HEK293T (cell line): ENCODE measurements at regions not wholly inside any gene's neighbourhood (a gene's known extent, or its start where the extent isn't known, plus 50 kb on each side); places are given as distances from the start of the nearest gene placed in this dataset.

Source experiments
- CTCF ChIA-PET: fragments of 350-600 bp; formaldehyde crosslinking; extraction: SDS; loops from one replicate; lab custom pipeline; 2021; ENCODE audit warnings: antibody characterized with exemption, inconsistent platforms; lab: Yijun Ruan, JAX
- POLR2A ChIA-PET: fragments of 350-600 bp; formaldehyde crosslinking; extraction: SDS; loops from one replicate; lab custom pipeline; 2020; ENCODE audit warnings: antibody characterized with exemption, inconsistent platforms; lab: Yijun Ruan, JAX
- DNase-seq: peaks from one replicate; pipeline ENCODE4 v3.0.0; 2012; ENCODE audit warnings: mixed read lengths; ENCODE audit errors: extremely low spot score
- ARNT ChIP-seq: fragments of 450-650 bp; IDR thresholded peaks from 2 replicates; pipeline ENCODE4 v1.6.1; 2017; ENCODE audit warnings: mild to moderate bottlenecking
- BHLHE40 ChIP-seq: fragments of 450-650 bp; IDR thresholded peaks from 2 replicates; pipeline ENCODE4 v1.6.1; 2016; ENCODE audit warnings: mild to moderate bottlenecking, moderate library complexity, borderline replicate concordance
- CTBP1 ChIP-seq: fragments of 450-650 bp; IDR thresholded peaks from 2 replicates; pipeline ENCODE4 v1.6.1; 2016; ENCODE audit warnings: borderline replicate concordance
- ELF4 ChIP-seq: fragments of 450-650 bp; IDR thresholded peaks from 2 replicates; pipeline ENCODE4 v1.6.1; 2017; ENCODE audit warnings: antibody characterized with exemption
- FOXA1 ChIP-seq: fragments of 450-650 bp; IDR thresholded peaks from 2 replicates; pipeline ENCODE4 v1.6.1; 2016; ENCODE audit warnings: mild to moderate bottlenecking
- FOXK2 ChIP-seq: fragments of 450-650 bp; IDR thresholded peaks from 2 replicates; pipeline ENCODE4 v1.6.1; 2016; ENCODE audit warnings: mild to moderate bottlenecking
- FOXM1 ChIP-seq: fragments of 450-650 bp; IDR thresholded peaks from 2 replicates; pipeline ENCODE4 v1.6.1; 2017; ENCODE audit warnings: mild to moderate bottlenecking, borderline replicate concordance
- HDGF ChIP-seq: fragments of 450-650 bp; IDR thresholded peaks from 2 replicates; pipeline ENCODE4 v1.6.1; 2017; ENCODE audit warnings: antibody characterized with exemption, borderline replicate concordance
- L3MBTL2 ChIP-seq: fragments of 450-650 bp; conservative IDR thresholded peaks from 2 replicates; pipeline ENCODE4 v1.6.1; 2016; ENCODE audit warnings: mild to moderate bottlenecking
- LEF1 ChIP-seq: fragments of 450-650 bp; IDR thresholded peaks from 2 replicates; pipeline ENCODE4 v1.6.1; 2017; ENCODE audit warnings: mild to moderate bottlenecking, borderline replicate concordance
- NFRKB ChIP-seq: fragments of 450-650 bp; IDR thresholded peaks from 2 replicates; pipeline ENCODE4 v1.6.1; 2016; ENCODE audit warnings: mild to moderate bottlenecking, moderate library complexity
- SP1 ChIP-seq: fragments of 450-650 bp; IDR thresholded peaks from 2 replicates; pipeline ENCODE4 v1.6.1; 2017
- SUZ12 ChIP-seq: fragments of 450-650 bp; IDR thresholded peaks from 2 replicates; pipeline ENCODE4 v1.6.1; 2016; ENCODE audit warnings: mild to moderate bottlenecking
- TARDBP ChIP-seq: fragments of 450-650 bp; IDR thresholded peaks from 2 replicates; pipeline ENCODE4 v1.6.1; 2016
- ZNF384 ChIP-seq: fragments of 450-650 bp; IDR thresholded peaks from 2 replicates; pipeline ENCODE4 v1.6.1; 2016
- TF ChIP-seq, protein P1 (sequence below): fragments of 450-650 bp; IDR thresholded peaks from 2 replicates; pipeline ENCODE4 v1.6.1; 2016

DNA sequence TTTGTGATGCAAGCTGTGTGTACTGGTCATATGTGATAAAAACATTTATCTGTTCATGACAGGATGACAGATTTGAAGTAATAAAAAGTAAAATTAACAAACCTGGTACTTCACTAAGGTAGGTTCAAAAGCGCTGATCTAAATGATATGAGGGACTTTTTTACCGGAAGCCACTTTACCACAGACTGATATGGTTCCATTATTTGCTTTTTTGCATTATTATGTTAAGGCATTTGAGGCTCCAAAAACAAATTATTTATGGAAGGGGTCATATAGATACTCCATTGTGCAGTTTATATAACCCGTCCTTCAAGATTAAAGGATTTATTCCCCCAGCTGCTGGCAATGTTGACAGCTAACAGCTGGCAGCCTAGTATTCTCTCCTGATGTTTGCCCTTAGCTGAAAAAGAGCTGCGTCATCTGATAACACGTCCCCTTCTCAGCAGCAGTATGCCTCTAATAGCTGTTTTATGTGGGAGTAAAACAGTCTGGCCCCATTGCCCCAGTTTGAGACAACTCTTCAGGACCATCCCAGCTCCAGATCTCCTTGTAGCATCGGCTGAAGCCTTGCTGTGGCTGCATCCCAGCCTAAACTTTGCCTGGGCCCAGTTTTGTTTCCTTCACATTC is 84.8 kb upstream of the XIRP2 start:
- ChIA-PET CTCF (no interaction called here), POLR2A (no interaction called here)
- no peak for DNase-seq
- TF ChIP-seq, protein P1, sequence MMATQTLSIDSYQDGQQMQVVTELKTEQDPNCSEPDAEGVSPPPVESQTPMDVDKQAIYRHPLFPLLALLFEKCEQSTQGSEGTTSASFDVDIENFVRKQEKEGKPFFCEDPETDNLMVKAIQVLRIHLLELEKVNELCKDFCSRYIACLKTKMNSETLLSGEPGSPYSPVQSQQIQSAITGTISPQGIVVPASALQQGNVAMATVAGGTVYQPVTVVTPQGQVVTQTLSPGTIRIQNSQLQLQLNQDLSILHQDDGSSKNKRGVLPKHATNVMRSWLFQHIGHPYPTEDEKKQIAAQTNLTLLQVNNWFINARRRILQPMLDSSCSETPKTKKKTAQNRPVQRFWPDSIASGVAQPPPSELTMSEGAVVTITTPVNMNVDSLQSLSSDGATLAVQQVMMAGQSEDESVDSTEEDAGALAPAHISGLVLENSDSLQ = no peak
- TF ChIP-seq FOXA1 (no peak), LEF1 (no peak), ARNT (no peak), SP1 (no peak)

DNA sequence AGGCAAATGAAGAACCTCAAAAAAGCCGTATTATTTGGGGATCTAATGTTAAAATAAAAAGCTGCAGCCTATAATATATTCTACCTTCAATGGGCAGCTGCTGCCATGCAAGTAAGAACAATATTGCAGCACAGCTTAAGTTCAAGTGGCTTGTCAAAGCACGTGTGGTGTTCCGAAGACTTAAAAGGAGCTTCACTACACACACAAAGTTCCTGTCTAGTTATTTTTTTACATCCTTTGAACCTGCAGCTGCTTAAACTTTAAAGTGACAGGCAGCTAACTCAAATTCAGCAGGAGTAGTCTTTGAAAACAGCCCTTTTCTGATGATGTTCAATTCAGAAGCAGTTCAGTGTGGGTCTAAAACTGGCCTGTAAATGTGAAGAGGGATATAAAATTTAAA is 85.8 kb upstream of the XIRP2 start:
- DNase-seq = no peak
- POLR2A ChIA-PET = no interaction called here
- CTCF ChIA-PET = no interaction called here
- TF ChIP-seq, protein P1 = no peak
- TF ChIP-seq SP1 (no peak), L3MBTL2 (no peak), NFRKB (no peak), CTBP1 (no peak), LEF1 (no peak), ELF4 (no peak), SUZ12 (no peak), FOXK2 (no peak), ZNF384 (no peak), ARNT (no peak), TARDBP (no peak), BHLHE40 (no peak), HDGF (no peak), FOXM1 (no peak), FOXA1 (no peak)

DNA sequence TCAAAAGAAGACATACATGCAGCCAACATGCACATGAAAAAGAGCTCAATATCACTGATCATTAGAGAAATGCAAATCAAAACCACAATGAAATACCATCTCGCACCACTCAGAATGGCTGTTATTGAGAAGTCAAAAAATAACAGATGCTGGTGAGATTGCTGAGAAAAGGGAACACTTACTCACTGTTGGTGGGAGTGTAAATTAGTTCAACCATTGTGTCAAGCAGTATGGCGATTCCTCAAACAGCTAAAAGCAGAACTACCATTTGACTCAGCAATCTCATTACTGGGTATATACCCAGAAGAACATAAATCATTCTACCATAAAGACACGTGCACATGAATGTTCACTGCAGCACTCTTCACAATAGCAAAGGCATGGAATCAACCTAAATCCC is 95.5 kb upstream of the XIRP2 start:
- ChIA-PET POLR2A (no interaction called here), CTCF (no interaction called here)

DNA sequence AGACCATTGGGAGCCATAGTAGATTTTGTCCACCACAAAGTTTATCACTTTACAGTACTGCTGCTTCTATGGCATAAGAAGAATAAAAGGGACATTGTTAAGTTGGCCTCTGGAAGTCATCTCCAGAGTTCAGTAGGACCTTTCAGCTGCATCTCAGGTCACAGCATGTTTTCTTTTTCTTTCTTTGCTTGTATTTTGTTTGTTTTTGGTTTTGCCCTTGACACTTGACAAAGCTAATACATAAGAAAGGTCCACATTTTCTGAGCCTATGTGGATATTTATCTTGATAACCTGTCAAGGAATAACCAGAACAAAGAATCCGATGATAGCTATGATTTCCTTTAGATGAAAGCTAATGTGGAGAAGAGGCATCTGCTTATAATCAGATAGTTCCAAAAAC is 101.6 kb upstream of the XIRP2 start:
- TF ChIP-seq TARDBP = no peak
- TF ChIP-seq ARNT = no peak
- no peak for TF ChIP-seq FOXM1
- TF ChIP-seq ELF4 = no peak
- TF ChIP-seq, protein P1 = no peak
- TF ChIP-seq ZNF384 = no peak
- no peak for TF ChIP-seq L3MBTL2
- no peak for TF ChIP-seq FOXA1
- TF ChIP-seq HDGF = no peak
- TF ChIP-seq SUZ12 = no peak
- no peak for TF ChIP-seq NFRKB
- TF ChIP-seq CTBP1 = no peak
- no peak for TF ChIP-seq SP1
- TF ChIP-seq LEF1 = no peak
- no peak for TF ChIP-seq BHLHE40
- TF ChIP-seq FOXK2 = no peak
- POLR2A ChIA-PET = no interaction called here
- CTCF ChIA-PET = no interaction called here
- DNase-seq = no peak

More for the DNA sequence above, 95.5 kb upstream of the XIRP2 start:
- DNase-seq = no peak
- TF ChIP-seq, protein P1 = no peak
- TF ChIP-seq HDGF (no peak), SP1 (no peak), L3MBTL2 (no peak), BHLHE40 (no peak), FOXK2 (no peak), NFRKB (no peak), FOXM1 (no peak), CTBP1 (no peak), ELF4 (no peak), SUZ12 (no peak), LEF1 (no peak), FOXA1 (no peak), TARDBP (no peak), ARNT (no peak), ZNF384 (no peak)

DNA sequence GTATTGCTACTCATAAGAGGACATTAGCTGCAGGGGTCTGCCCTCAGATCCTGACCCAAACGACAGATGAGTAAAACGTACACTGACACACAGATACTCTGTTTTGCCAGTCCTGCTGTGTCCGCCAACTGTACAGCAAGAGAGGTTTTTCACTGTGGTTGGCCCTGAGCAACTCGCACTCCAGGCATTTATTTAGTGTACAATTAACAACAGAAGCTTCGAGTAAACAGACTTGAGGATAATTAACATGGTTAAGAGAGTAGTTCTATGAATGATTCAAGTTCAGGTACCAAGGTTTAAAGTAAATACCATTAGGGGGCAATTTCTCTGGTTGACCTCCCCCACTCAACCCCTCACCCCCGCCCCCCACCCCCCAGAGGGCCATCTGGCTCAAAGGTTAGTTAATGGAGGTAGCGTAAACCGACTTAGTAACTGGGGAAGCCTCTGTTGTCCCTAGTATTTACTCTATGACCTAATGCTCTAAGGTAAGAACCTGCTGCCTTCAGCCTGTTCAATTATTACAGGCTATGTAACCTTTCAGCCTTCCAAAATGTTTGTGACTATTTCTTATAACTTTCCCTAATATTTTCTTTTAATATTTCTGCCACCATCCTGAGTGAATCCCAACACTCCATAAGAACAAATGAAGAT is 103.9 kb upstream of the XIRP2 start:
- TF ChIP-seq CTBP1 (no peak), HDGF (no peak), FOXM1 (no peak), FOXK2 (no peak), SUZ12 (no peak), BHLHE40 (no peak), ZNF384 (no peak), ARNT (no peak), TARDBP (no peak), NFRKB (no peak), L3MBTL2 (no peak), ELF4 (no peak)
- TF ChIP-seq, protein P1 = no peak
- POLR2A ChIA-PET = no interaction called here

More for the DNA sequence above, 103.9 kb upstream of the XIRP2 start:
- DNase-seq = no peak
- CTCF ChIA-PET = no interaction called here
